Eye (tissue), 1 donor: ENCODE measurements at regions not wholly inside any gene's neighbourhood (a gene's known extent, or its start where the extent isn't known, plus 50 kb on each side); places are given as distances from the start of the nearest gene placed in this dataset.
A peak's percentile ranks its signal among the peaks of the same experiment; 100 is the strongest.

ENCODE experiments used
- DNase-seq: peaks from one replicate; pipeline ENCODE4 v3.0.0-alpha.2; 2015

DNA sequence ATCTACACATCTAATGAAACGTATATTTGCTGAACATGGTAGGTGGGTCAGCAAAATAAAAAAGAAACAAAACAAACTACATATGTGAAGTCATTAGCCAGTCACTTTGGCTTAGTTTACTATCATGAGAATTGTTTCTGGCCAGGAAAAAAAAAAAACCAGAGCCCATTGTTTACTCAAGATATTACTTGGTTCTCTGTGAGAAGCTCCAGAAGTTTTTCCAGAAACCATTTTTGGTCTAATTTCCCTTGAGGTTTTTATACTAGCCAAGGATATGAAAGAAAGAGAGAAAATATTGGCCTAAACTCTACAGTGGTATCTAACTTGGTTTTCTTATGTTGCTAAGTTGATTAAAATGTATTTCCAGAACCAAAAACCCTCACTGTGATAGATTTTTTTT lies 259.1 kb downstream of the PDHA2 start:
- DNase-seq: no peak

DNA sequence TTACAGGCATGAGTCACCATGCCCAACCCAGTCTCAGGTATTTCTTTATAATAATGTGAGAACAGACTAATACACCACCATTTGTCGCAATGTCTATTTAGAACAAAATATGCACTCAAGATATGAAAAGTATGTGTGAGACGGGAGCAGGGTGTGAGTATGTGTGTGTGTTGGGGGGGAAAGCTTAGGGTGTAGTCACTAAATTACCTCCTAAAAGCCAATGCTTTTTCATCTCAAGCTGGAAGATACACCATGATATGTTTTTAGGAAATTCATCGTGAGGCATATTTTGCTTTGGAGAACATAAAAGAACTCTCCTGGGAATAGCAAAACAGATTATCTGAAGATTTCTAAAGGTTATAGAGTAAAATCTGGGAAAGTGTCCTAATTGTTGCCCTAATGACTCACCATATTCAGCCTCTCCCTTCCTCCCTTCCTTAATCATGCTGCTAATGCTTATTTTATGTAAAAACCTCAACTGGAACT lies 262.7 kb downstream of the PDHA2 start:
- DNase-seq: no peak

DNA sequence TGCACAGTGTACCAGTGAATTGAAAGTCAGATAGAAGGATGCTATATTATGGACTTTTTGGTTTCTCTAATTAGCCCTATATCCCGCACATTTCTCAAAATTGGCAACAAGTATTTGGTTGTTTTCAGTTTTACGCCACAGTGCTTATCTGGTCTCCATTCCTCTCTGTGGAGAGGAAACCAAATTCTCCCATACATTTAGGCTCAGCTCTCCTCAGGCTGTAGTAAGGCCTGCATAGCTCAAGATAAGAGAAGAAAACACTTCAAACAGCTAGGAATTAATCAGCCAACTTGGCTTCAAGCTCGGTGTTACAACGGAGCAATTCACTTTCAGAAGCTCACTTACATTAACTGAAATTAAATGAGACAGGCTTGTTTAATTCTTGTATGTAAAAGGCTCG lies 263.2 kb downstream of the PDHA2 start:
- peak; percentile 8 for DNase-seq

DNA sequence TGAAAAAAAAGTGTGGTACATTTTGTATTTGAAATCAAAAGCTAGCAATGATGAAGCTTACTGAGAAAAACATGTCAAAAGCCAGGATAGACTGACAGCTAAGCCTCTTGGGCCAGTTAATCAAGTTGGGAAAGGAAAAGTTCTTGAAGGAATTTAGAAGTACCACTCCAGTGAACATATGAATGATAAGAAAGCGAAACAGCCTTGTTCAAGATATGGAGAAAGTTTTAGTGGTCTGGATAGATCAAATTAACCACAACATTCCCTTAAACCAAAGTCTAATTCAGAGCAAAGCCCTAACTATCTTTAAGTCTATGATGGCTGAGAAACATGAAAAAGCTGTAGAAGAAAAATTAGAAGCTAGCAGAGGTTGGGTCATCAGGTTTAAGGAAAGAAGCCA lies 268.3 kb downstream of the PDHA2 start:
- no peak for DNase-seq

DNA sequence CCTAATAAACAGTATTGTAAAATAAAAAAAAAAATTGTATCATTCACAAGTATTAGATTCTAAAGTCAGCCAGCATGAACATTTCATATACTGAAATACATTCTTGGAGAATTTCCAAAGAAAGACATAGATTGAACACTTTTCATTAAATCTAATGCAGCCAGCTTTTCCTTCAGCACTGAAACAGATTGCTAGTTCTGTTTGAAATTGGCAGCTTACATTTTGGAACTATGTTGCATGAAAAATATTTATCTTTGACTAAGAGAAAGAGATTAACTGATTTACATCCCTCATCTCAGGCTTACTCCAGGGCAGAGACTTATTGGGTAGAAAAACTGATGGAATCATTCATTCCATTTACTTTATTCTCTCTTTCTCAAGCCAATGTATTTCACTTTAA lies 272.7 kb downstream of the PDHA2 start:
- no peak for DNase-seq

DNA sequence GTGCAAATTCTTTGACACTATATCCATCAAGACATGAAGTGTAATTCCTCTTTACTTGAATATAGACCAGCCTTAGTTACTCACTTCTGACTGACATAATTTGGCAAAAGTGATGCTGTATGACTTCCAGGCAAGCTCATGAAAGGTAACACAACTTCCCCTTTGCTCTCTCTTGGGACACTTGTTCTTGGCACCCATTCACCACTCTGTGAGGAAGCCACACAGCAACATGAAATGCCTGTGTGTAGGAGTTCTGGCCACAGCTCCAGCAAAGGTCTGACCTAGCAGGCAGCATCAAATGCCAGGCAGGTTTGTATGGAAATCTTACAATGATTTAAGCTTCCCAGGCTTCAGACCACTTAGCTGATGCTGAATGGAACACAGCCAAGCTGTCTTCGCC lies 280.3 kb downstream of the PDHA2 start:
- DNase-seq: no peak

DNA sequence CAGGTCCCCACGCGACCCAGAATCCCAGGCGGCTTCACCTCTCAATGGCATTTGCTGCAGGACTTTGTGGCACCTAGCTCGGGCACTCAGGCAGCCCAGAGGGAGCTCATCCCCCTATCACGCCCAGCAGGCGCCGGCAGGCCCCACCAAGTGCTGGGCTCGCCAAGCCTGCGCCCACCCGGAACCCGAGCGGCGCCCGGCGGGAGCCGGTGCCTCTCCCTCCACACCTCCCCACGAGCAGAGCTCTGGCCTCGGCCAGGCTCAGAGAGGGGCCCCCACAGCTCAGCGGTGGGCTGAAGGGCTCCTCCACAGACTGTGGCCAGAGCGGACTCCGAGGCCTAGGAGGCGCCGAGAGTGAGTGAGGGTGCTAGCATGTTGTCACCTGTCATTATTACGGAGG lies 286.3 kb downstream of the PDHA2 start:
- DNase-seq: no peak

DNA sequence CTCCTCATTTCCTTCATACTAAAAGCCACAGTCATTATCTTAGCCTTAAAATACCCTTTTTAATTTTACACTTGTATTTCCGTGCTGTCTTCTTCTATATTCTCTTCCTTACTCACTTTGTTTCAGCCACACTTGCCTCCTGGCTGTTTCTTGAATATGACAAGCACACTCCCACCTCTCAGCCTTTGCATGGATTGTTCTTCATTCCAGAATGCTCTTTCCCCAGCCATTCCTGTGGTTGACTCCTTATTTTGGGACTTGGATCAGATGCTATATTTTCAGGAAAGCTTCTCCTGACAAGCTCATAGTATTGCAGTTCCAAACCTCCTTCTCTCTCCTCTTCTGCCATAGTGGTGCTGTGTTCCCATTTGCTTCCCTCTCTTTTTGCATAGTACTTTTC lies 291.3 kb downstream of the PDHA2 start:
- no peak for DNase-seq

DNA sequence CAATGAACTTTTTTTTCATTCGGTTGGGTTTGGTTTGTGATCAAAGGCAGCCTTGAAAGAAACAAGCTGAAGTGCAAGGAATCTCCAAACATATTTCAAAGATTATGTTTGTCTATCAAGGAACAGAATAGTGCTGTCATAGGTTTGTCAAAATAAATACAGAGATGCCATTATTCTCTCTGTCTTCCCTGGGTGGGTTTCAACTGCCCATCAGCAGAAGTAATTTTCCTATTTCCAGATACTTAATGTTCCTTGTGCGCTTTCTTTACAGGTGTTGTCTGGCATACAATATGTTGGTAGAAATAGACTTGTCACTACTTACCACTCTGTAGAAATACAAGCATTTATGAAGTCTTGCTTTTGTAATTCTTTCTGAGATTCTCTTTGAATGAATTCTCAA lies 294.9 kb downstream of the PDHA2 start:
- DNase-seq: no peak

DNA sequence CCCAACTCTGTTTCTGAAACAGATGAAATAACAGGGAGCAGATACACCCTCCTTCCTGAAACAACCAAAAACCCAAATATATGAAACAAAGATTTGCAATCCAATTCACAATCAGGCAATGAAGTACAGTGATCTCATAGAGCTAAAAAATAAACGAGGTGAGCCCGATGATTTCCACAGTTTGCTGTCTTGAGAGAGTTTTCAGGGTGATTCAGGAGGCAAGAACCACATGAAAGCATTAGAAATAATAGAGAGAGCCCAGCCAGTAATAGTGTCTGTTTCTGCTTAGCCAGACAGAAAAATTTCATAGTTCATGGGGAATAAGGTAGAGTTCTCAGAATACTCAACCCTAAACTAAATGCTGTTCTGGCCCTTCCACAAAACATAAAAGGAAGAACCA lies 296.2 kb downstream of the PDHA2 start:
- DNase-seq: no peak

DNA sequence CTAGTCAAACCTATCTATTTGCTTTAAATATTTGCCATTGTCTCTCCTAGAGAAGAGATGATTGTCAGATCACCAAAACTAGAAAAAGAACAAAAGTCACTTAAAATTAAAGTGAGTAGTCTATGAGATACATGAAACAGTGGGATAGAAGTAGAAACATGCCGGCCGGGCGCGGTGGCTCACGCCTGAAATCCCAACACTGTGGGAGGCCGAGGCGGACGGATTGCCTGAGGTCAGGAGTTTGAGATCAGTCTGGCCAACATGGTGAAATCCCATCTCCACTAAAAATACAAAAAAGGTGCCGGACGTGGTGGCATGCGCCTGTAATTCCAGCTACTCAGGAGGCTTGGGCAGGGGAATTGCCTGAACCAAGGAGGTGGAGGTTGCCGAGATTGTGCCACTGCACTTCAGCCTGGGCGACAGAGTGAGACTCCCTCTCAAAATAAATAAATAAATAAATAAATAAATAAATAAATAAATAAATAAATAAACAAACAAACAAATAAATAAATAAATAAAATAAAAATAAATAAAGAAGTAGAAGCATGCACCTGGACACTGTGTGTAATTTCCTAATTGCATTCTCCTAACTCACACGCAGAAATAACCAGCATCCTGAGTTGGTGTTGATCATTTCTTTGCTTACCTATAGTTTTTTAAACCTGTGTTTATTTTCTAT lies 299.5 kb downstream of the PDHA2 start:
- no peak for DNase-seq

DNA sequence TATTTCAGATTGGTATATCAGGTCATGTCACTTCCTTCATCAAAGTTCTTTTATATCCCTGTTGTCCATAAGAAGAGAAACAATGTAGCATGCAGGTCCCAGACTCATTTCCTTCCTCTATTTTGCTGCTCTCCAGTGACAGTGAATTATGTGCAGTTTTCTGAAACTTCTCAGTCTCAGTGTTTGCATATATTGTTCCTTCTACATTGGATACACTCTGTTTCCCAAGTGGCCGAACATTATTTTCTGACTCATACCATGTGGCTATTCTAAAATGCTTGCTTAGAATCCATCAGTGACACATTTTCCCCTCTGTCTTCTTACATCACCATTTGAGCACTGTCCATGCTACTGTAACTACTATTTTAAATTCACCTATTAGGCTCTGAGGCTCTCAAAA lies 305.7 kb downstream of the PDHA2 start:
- DNase-seq: no peak

DNA sequence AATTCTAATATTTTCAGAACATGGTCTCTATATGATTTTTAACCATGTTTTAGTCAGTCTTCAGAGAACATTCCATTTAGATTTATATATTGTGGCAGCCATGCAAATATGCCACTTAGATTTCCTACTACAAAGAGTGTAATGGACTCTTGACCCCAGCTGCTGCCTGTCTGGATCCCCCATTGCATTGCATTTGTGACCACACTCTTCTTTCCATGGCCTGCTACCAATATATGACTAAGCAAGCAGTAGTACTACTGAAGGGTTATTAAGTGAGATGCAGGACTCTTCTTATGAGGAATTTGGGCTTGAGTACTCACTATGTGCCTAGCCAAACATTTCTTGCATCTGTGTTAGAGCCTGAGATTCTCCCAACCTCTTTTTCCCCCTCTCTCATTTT lies 306.8 kb downstream of the PDHA2 start:
- no peak for DNase-seq

DNA sequence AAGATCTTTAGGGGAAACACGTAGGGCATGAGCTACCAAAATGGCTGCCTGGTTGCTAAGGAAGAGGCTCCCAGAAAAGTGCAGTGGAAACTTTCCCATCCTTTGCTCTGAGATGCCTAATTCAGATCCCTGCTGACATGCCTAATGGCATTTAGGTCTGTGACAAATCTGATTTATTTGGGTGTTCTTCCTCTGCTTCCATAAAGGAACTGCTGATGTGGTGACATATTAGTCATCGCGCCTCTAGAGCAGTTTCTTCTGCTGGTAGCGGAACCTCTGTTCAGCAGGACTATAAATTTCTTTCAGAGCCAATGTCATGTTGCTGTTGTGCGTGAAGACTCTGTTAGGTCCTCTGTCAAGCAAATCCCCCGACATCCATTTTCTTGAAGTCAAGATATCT lies 310.0 kb downstream of the PDHA2 start:
- DNase-seq: no peak

DNA sequence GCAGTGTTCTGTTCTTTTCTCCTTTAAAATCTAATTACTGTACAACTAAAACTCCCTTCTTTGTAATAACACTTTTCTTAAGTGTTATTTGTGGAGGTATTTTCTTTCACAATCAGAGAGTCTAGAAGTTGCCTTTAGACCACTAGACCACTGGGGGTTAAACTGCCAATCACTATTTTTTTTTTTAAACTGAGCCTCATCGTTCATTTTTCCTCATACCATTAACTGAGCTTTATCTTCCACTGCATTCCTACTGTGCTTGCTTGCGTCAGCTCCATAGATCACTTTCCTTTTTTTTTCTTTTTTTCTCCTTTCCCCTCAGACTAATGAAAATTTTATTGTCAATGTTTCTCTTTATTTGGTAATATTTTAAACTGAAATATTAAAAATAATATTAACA lies 310.6 kb downstream of the PDHA2 start:
- no peak for DNase-seq

DNA sequence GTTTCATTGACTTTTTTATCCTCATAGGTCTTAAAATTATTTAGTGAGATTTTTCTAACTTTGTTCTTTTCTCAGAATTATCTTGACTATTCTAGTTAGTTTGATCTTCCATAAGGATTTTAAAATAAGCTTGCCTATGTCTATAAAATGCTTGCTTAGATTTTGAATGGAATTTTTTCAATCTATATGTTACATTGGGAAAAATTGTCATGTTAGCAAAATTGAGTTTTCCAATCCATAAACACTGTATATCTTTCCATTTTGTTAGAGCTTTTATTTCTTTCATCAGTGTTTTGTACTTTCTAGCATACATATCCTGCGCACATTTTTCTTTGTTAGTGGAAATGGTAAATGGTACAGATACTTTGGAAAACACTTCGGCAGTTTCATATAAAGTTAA lies 312.9 kb downstream of the PDHA2 start:
- DNase-seq: no peak

DNA sequence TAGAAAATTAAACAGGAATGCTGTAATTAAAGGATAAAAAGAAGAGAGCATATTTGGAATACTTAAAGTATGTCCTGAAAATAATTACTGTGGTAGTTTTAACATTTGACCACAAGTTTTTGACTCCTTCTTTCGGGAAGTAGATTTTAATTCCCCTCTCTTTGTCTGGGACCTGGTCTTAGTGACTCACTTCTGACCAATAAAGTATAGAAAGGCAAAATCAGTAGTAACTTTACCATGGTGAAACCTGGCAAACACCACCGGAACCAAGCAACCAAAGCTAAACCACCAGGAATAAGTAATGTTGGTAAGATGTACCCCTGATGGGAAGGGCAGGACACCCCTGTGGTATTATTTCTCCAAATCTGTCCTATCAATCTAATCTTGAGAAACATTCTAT lies 314.8 kb downstream of the PDHA2 start:
- DNase-seq: no peak

DNA sequence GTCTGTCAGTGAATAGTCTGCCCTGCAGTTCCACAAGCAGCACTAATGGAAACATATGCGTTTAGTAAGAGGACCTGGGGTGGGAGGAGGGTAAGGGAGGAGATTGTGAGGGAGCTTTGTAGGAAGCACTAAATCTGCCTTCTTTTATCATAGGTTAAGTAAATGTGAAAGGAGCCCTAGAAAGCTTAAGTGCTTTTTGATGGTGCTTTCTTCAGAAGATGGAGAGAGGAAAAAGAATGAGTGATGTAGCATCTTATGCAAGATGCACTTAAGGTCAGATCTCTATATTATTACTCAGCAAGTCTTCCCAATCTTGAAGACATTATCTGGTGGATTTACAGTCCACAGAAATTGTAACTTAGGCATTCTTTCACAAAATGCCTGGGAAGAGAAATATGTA lies 322.7 kb downstream of the PDHA2 start:
- DNase-seq: no peak

DNA sequence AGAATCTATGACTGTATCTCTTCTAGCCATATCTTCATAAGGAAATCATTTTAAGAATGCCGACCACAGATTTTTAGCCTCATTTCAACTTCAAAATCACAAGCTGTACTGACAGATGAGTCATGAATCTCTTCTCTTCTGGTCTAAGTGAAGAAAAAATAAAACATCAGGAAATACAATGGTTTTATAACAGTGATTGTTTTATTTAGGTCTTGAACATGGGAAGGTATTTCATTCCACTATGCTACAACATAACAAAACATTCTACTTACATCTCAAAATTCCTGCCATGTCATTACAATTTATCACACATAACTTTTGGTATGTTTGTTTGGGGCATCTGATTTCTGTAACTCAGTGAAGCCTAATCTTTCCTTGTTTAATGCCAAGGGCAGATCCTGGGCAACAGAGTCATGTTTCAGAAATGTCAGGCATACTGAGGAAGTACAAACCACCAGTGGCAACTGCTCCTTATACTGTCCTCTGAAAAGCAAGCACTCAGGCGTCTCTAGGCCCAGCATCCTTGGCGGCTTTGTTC lies 325.0 kb downstream of the PDHA2 start:
- no peak for DNase-seq

DNA sequence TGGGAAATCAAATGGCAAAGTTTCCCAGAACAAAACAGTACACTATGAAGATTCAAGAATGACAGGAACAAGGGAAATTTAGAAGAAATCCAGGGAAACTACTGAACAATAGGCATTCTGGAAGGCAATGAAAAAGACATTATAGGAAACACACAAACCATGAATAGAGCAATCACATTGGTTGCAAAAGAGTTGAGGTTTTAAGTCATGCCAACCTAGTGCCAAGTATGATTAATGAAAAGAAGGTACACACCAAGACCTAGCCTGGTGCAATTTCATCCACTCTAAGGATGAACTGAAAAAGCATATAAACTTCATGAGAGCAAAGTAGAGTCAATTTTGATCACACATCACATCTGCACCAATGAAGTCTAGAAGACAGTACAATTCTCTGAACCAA lies 326.9 kb downstream of the PDHA2 start:
- DNase-seq: no peak

DNA sequence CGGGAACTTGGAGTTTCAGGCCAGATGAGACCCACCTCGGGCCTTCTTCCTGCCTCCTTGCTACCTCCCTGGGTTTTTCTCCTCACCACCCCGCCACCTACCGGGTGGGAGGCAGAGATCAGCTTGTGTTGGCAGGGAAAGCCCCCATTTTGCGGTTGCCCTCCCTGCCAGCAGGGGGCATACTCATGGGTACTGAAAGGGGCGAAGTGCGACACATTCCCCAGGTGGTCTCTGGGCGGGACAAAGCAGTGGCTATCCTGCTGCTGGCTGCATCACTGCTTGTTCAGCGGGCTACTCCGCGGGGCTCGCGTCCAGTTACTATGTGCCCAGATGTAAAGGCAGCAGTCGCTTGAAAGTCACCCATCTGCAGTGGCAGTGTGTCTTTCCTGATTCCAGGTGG lies 330.3 kb downstream of the PDHA2 start:
- no peak for DNase-seq

DNA sequence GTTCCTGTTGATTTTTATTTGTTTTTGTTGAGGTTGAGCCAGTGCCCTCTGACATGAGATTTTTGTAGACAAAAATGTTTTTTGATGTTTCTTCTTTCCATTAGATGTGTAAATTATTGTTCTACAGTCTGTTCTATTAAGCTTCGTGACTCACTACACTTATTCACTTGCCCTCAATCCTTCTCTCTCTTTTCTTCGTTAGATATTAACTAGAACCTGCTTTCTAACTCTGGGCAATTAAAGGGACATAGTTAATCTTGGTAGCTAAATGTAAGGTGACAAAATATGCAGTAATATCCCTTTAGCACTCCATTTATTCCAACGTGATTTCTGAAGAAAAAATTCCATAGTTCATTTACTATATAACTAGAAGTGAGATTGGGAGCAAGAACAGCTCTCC lies 333.9 kb downstream of the PDHA2 start:
- DNase-seq: no peak

DNA sequence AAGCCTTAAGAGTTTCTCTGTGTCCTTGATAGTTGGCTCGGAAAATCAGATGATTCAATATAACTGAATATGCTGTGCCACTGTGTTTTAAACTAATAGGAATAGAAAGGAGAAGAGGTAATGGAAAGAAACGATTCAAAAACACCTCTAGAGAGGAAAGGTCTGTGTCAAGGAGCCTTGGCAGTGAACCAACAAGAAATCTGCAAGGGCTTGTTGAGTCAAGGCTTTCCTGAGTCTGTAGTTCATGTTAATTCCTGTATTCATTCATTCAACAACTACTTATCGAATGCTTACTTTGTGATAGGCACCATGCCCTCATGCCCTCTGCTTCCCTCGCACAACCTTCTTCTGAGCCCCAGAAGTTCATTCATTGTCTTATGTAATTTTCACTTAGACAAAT lies 336.0 kb downstream of the PDHA2 start:
- no peak for DNase-seq

DNA sequence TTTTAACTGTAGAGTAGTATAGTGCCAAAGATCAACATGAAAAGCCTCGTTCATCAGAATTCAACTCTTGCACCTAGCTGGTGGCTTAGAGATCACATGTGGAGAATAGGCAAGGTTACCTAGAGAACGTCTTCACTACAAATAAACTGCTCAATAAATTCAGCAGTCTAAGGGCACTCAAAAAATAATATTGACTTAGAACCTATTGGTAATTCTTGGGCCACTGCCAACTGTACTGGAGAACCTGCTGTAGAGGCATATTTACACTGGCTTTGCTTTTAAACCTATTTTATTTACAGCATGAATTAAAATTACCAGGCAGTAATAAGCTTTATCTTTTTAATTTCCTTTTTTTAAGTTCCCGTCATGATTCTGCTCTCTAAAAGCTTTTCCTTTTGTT lies 343.7 kb downstream of the PDHA2 start:
- no peak for DNase-seq

DNA sequence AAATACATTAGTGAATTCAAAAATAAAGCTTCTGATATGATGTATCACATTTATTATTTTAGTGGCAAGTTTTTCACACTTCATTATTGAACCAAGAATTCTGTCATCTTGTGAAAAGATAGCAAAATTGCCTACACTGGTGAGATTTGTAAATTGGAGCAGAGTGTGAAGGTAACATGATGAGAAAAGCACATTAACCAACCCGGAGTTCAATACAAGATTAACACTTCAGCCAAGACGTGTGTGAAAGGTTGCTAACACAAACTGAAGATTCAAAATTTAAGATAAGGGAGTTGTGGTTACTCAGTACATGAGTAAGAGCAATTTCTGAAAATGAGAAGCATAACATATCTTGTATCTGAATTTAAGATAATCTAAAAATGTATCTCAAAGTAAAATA lies 346.7 kb downstream of the PDHA2 start:
- DNase-seq: no peak
